ENCODE measurements at regions not wholly inside any gene's neighbourhood (a gene's known extent, or its start where the extent isn't known, plus 50 kb on each side); places are given as distances from the start of the nearest gene placed in this dataset.

DNA sequence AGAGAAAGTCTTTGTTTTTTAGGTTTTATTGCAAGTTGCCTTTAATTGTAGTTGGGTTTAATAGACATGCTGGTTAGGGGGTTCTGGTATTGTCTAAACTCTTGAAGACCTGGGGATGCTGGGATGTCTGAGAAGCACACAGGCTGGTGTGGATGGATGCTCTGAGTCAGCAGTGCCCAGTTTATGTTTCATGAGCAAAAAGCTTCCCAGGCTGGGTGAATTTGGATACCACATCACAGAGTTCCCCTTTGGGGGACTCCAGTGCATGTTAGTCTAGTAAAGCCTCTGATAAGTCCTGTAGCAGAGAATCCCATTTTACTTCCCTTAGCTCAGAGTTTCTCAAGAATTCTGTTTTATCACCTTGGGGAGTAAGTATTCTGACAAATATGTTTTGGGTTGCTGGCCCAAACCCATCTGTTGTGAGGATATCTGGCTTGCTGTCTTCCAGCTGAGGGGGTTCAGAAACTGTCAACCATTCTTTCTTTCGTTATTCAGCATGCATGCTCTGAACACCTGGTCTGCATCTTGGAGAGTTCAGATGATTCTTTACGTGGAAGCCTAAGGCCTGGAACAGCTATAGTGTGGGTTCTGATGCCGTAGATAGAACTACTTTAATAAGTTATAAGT lies 509.1 kb downstream of the VRK1 start:
- TF ChIP-seq, protein P1, sequence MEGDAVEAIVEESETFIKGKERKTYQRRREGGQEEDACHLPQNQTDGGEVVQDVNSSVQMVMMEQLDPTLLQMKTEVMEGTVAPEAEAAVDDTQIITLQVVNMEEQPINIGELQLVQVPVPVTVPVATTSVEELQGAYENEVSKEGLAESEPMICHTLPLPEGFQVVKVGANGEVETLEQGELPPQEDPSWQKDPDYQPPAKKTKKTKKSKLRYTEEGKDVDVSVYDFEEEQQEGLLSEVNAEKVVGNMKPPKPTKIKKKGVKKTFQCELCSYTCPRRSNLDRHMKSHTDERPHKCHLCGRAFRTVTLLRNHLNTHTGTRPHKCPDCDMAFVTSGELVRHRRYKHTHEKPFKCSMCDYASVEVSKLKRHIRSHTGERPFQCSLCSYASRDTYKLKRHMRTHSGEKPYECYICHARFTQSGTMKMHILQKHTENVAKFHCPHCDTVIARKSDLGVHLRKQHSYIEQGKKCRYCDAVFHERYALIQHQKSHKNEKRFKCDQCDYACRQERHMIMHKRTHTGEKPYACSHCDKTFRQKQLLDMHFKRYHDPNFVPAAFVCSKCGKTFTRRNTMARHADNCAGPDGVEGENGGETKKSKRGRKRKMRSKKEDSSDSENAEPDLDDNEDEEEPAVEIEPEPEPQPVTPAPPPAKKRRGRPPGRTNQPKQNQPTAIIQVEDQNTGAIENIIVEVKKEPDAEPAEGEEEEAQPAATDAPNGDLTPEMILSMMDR (IDR thresholded peaks at IDR 0.05; ENCODE audit: insufficient read depth, low read length), result no peak
- TF ChIP-seq, protein P2, sequence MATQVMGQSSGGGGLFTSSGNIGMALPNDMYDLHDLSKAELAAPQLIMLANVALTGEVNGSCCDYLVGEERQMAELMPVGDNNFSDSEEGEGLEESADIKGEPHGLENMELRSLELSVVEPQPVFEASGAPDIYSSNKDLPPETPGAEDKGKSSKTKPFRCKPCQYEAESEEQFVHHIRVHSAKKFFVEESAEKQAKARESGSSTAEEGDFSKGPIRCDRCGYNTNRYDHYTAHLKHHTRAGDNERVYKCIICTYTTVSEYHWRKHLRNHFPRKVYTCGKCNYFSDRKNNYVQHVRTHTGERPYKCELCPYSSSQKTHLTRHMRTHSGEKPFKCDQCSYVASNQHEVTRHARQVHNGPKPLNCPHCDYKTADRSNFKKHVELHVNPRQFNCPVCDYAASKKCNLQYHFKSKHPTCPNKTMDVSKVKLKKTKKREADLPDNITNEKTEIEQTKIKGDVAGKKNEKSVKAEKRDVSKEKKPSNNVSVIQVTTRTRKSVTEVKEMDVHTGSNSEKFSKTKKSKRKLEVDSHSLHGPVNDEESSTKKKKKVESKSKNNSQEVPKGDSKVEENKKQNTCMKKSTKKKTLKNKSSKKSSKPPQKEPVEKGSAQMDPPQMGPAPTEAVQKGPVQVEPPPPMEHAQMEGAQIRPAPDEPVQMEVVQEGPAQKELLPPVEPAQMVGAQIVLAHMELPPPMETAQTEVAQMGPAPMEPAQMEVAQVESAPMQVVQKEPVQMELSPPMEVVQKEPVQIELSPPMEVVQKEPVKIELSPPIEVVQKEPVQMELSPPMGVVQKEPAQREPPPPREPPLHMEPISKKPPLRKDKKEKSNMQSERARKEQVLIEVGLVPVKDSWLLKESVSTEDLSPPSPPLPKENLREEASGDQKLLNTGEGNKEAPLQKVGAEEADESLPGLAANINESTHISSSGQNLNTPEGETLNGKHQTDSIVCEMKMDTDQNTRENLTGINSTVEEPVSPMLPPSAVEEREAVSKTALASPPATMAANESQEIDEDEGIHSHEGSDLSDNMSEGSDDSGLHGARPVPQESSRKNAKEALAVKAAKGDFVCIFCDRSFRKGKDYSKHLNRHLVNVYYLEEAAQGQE (IDR thresholded peaks at IDR 0.05; ENCODE audit: insufficient replicate concordance, low read depth), result no peak
- TF ChIP-seq GABPA (IDR thresholded peaks at IDR 0.05; ENCODE audit: low read depth) (no peak), POLR2AphosphoS5 (IDR thresholded peaks at IDR 0.05; ENCODE audit: low read depth) (no peak)
